HepG2 (cell line): ENCODE measurements at regions not wholly inside any gene's neighbourhood (a gene's known extent, or its start where the extent isn't known, plus 50 kb on each side); places are given as distances from the start of the nearest gene placed in this dataset.

ENCODE experiments used
- ATAC-seq: fragments of 200-7000 bp; cut with Tn5 transposase; 3 replicates; pipeline ENCODE4 v1.9.1; 2020; ENCODE audit warnings: mild to moderate bottlenecking, moderate library complexity
- BruUV-seq: library from RNA; stranded (reverse); fragments of 400-500 nt; replicated peaks from 2 replicates; lab custom pipeline; 2021; lab: Mats Ljungman, UMichigan
- CTCF ChIA-PET: fragments of 300-600 bp; formaldehyde crosslinking; extraction: SDS; loops from one replicate; lab custom pipeline; 2021; ENCODE audit warnings: low total read pairs, inconsistent platforms, low intra/inter-chr PET ratio; lab: Yijun Ruan, JAX
- POLR2A ChIA-PET: fragments of 350-600 bp; sonication (Branson Sonifier 250); formaldehyde crosslinking; loops from one replicate; lab custom pipeline; 2020; ENCODE audit warnings: antibody characterized with exemption, inconsistent platforms; lab: Yijun Ruan, JAX
- DNase-seq: peaks from one replicate; pipeline ENCODE4 v3.0.0-alpha.2; 2015; ENCODE audit warnings: low spot score
- FAIRE-seq: peaks from 3 replicates; lab custom pipeline; 2011; peaks lifted over from hg19 to GRCh38; lab: Jason Lieb, UNC
- H2AFZ ChIP-seq: one replicate; pipeline ENCODE4 v1.6.1; 2011; ENCODE audit warnings: low read length, inconsistent platforms
- H3K27ac ChIP-seq: fragments of 300-600 bp; 3 replicates; pipeline ENCODE4 v1.8.0; 2011; ENCODE audit warnings: mixed run types, mild to moderate bottlenecking, mixed read lengths, low read length, inconsistent platforms; ENCODE audit not compliant: insufficient read depth; ENCODE audit errors: extremely low read length
- H3K27me3 ChIP-seq, 2 experiments: fragments of 200-600 bp in 1 of 2; 2 replicates in 1 of 2; 3 replicates in 1 of 2; pipeline versions ENCODE4 v1.6.0 to v1.8.0; 2011; ENCODE audit warnings: low read length in 2 of 2, mild to moderate bottlenecking in 2 of 2, moderate library complexity in 2 of 2, inconsistent platforms in 1 of 2; ENCODE audit not compliant: insufficient read depth in 2 of 2, control insufficient read depth in 1 of 2
- H3K36me3 ChIP-seq, 2 experiments: fragments of 200-600 bp in 1 of 2; replicated peaks in 1 of 2; 2 replicates in 1 of 2; 3 replicates in 1 of 2; pipeline versions ENCODE4 v1.5.1 to v1.8.0; 2011; ENCODE audit warnings: low read length in 2 of 2, inconsistent platforms in 1 of 2; ENCODE audit not compliant: insufficient read depth in 2 of 2, control insufficient read depth in 1 of 2
- H3K4me1 ChIP-seq: 2 replicates; pipeline ENCODE4 v1.5.1; 2012; ENCODE audit warnings: low read length, inconsistent platforms; ENCODE audit not compliant: insufficient read depth
- H3K4me2 ChIP-seq: 2 replicates; pipeline ENCODE4 v1.6.0; 2011; ENCODE audit warnings: low read depth, low read length, inconsistent platforms
- H3K4me3 ChIP-seq, 3 experiments: fragments of 200-600 bp in 1 of 3; sonication (generic), shearing (Covaris generic) in 1 of 3; replicated peaks in 1 of 3; 2 replicates each; pipeline ENCODE4 v1.5.1; 2011 to 2016; ENCODE audit warnings: low read length in 3 of 3, inconsistent platforms in 2 of 3, low read depth in 2 of 3, mild to moderate bottlenecking in 2 of 3, control low read depth in 1 of 3, mixed read lengths in 1 of 3; ENCODE audit not compliant: insufficient read depth in 1 of 3
- H3K79me2 ChIP-seq: one replicate; pipeline ENCODE4 v1.6.1; 2011; ENCODE audit warnings: low read length, inconsistent platforms; ENCODE audit not compliant: insufficient read depth
- H3K9ac ChIP-seq: 2 replicates; pipeline ENCODE4 v1.6.0; 2011; ENCODE audit warnings: mild to moderate bottlenecking, low read depth, low read length, inconsistent platforms; ENCODE audit not compliant: insufficient read depth
- H3K9me3 ChIP-seq: 2 replicates; pipeline ENCODE4 v1.5.1; 2012; ENCODE audit warnings: mild to moderate bottlenecking, low read length
- H4K20me1 ChIP-seq: 2 replicates; pipeline ENCODE4 v1.6.0; 2011; ENCODE audit warnings: inconsistent platforms, mild to moderate bottlenecking, low read length, moderate library complexity; ENCODE audit not compliant: insufficient read depth
- CREB3 ChIP-seq: sonication (generic); formaldehyde crosslinking; IDR thresholded peaks from 2 replicates; pipeline ENCODE4 v1.5.0; 2020; ENCODE audit warnings: missing genetic modification reagents
- GLI4 ChIP-seq: sonication (generic); formaldehyde crosslinking; IDR thresholded peaks from 2 replicates; pipeline ENCODE4 v1.5.1; 2020; ENCODE audit warnings: missing genetic modification reagents, mild to moderate bottlenecking, moderate library complexity, borderline replicate concordance
- HBP1 ChIP-seq: IDR thresholded peaks from 2 replicates; pipeline ENCODE4 v1.6.1; 2016; ENCODE audit warnings: low read depth, control low read depth
- HNRNPLL ChIP-seq: fragments of 200-400 bp; formaldehyde crosslinking; IDR thresholded peaks from 2 replicates; pipeline ENCODE4 v1.6.1; 2017; ENCODE audit warnings: mild to moderate bottlenecking, low read depth, low read length; ENCODE audit not compliant: poor library complexity, severe bottlenecking
- KDM5A ChIP-seq: fragments of 200-600 bp; sonication (generic); IDR thresholded peaks from 2 replicates; pipeline ENCODE4 v1.7.0; 2018; ENCODE audit warnings: antibody characterized with exemption, mild to moderate bottlenecking, low read length, borderline replicate concordance
- KLF13 ChIP-seq: sonication (generic); formaldehyde crosslinking; IDR thresholded peaks from 2 replicates; pipeline ENCODE4 v1.4.0; 2020; ENCODE audit warnings: mild to moderate bottlenecking, missing genetic modification reagents
- PAF1 ChIP-seq: IDR thresholded peaks from 2 replicates; pipeline ENCODE4 v1.6.1; 2016; ENCODE audit warnings: missing genetic modification reagents, missing compliant biosample characterization
- RCOR2 ChIP-seq: IDR thresholded peaks from 2 replicates; pipeline ENCODE4 v1.6.1; 2016; ENCODE audit warnings: missing biosample characterization, missing genetic modification reagents
- SAP130 ChIP-seq: IDR thresholded peaks from 2 replicates; pipeline ENCODE4 v1.6.1; 2016; ENCODE audit warnings: low read depth
- SOX13 ChIP-seq, 3 experiments: fragments of 450-650 bp in 1 of 3; sonication (generic) in 1 of 3; formaldehyde crosslinking in 1 of 3; IDR thresholded peaks in 2 of 3; conservative IDR thresholded peaks in 1 of 3; 2 replicates each; pipeline versions ENCODE4 v1.5.0 to v1.6.1; 2016 to 2020; ENCODE audit warnings: antibody characterized with exemption in 1 of 3, mild to moderate bottlenecking in 1 of 3, missing compliant biosample characterization in 1 of 3, missing genetic modification reagents in 1 of 3, moderate library complexity in 1 of 3
- TAF1 ChIP-seq: sonication (generic); formaldehyde crosslinking; IDR thresholded peaks from 2 replicates; pipeline ENCODE4 v1.4.0; 2020; ENCODE audit warnings: missing genetic modification reagents
- TBL1XR1 ChIP-seq: fragments of 150-350 bp; IDR thresholded peaks from 2 replicates; pipeline ENCODE4 v1.6.1; 2014; ENCODE audit warnings: borderline replicate concordance, low read length; ENCODE audit not compliant: partially characterized antibody
- ZNF263 ChIP-seq: sonication (generic); formaldehyde crosslinking; IDR thresholded peaks from 2 replicates; pipeline ENCODE4 v1.4.0; 2020; ENCODE audit warnings: missing genetic modification reagents
- ZNF589 ChIP-seq: sonication (generic); formaldehyde crosslinking; conservative IDR thresholded peaks from 2 replicates; pipeline ENCODE4 v1.8.0; 2022; ENCODE audit warnings: mild to moderate bottlenecking, moderate library complexity, missing genetic modification reagents
- ZNF652 ChIP-seq: IDR thresholded peaks from 2 replicates; pipeline ENCODE4 v1.6.1; 2016; ENCODE audit warnings: low read depth, borderline replicate concordance
- WGBS: methylation state at CpG from one replicate; pipeline ENCODE4 v1.1.6; 2017; ENCODE audit warnings: low lambda C conversion rate; 5-methylcytosine and 5-hydroxymethylcytosine counted together
- in situ Hi-C: cut with HindIII; loops from 2 replicates; pipeline ENCODE4 v1.10.0; 2017; ENCODE audit warnings: low pct_unique_long_range_greater_than_20kb; ENCODE audit not compliant: extremely low pct_ligation_motif_present
- intact Hi-C: fragments of 100-400 bp; cut with micrococcal nuclease; formaldehyde crosslinking; loops from one replicate; pipeline ENCODE4 v1.10.0; 2022; ENCODE audit not compliant: unreplicated experiment
- TF ChIP-seq, protein P1 (sequence below): sonication (generic); formaldehyde crosslinking; IDR thresholded peaks from 2 replicates; pipeline ENCODE4 v1.4.0; 2020; ENCODE audit warnings: missing genetic modification reagents, borderline replicate concordance

DNA sequence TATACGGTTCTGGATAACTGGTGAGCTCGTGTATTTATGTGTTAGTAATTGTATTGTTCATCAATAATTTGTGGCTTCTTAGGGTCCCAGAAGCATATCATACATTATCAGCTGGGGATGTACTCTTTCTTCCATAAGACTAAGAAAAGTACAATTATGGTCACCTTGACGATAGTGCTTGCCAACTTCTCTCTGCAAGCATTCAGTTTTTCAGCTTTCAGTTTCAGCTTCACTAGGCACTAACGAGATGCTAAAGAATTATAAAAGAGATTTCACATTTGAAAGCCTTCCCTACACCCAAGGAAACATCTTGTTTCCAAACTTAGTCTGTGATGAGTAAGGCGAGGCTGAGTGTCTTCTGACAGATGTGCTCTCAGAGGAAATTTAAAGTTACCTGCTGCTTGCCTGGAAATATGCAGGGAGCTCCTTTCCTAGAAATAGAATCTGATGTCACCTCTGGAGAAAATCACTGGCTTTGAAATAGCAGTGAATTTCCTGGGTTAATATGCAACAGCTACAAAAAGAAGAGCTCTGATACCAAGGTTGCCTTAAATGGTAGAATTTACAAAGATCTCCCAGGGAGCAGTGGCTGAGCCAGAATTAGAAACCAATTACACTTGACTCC is 1419.9 kb upstream of the TMEM132C start:
- Histone ChIP-seq H3K4me1 (no peaks in the 10 kb centered on the region), H3K27ac (no peak overlapping the region), H4K20me1 (no peaks in the 10 kb centered on the region), H3K79me2 (no peaks in the 10 kb centered on the region), H2AFZ (no peak overlapping the region), H3K27me3 (no peaks in the 10 kb centered on the region), H3K9ac (no peak overlapping the region), H3K4me3 (no peak overlapping the region), H3K36me3 (no peaks in the 10 kb centered on the region), H3K4me2 (no peak overlapping the region), H3K9me3 (peaks cover 96% of the 10 kb centered on the region)
- TF ChIP-seq TAF1 (CRISPR knock-in tag): no peak
- no peak for TF ChIP-seq SAP130
- TF ChIP-seq SOX13 (IDR thresholded peaks at IDR 0.05): no peak
- no peak for TF ChIP-seq SOX13 (CRISPR knock-in tag; conservative IDR thresholded peaks at IDR 0.05 in 1 of 2, IDR thresholded peaks at IDR 0.05 in 1 of 2)
- no peak for TF ChIP-seq HBP1 (CRISPR knock-in tag)
- TF ChIP-seq KLF13 (CRISPR knock-in tag): no peak
- no peak for TF ChIP-seq PAF1 (CRISPR knock-in tag)
- no peak for TF ChIP-seq ZNF652
- no peak for TF ChIP-seq CREB3 (CRISPR knock-in tag)
- no peak for TF ChIP-seq TBL1XR1
- TF ChIP-seq ZNF589 (CRISPR knock-in tag): no peak
- TF ChIP-seq GLI4 (CRISPR knock-in tag): no peak
- no peak for TF ChIP-seq HNRNPLL
- TF ChIP-seq KDM5A: no peak
- TF ChIP-seq, protein P1, sequence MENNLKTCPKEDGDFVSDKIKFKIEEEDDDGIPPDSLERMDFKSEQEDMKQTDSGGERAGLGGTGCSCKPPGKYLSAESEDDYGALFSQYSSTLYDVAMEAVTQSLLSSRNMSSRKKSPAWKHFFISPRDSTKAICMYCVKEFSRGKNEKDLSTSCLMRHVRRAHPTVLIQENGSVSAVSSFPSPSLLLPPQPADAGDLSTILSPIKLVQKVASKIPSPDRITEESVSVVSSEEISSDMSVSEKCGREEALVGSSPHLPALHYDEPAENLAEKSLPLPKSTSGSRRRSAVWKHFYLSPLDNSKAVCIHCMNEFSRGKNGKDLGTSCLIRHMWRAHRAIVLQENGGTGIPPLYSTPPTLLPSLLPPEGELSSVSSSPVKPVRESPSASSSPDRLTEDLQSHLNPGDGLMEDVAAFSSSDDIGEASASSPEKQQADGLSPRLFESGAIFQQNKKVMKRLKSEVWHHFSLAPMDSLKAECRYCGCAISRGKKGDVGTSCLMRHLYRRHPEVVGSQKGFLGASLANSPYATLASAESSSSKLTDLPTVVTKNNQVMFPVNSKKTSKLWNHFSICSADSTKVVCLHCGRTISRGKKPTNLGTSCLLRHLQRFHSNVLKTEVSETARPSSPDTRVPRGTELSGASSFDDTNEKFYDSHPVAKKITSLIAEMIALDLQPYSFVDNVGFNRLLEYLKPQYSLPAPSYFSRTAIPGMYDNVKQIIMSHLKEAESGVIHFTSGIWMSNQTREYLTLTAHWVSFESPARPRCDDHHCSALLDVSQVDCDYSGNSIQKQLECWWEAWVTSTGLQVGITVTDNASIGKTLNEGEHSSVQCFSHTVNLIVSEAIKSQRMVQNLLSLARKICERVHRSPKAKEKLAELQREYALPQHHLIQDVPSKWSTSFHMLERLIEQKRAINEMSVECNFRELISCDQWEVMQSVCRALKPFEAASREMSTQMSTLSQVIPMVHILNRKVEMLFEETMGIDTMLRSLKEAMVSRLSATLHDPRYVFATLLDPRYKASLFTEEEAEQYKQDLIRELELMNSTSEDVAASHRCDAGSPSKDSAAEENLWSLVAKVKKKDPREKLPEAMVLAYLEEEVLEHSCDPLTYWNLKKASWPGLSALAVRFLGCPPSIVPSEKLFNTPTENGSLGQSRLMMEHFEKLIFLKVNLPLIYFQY (CRISPR knock-in tag): no peak
- TF ChIP-seq RCOR2 (CRISPR knock-in tag): no peak
- TF ChIP-seq ZNF263 (CRISPR knock-in tag): no peak
- 9% methylated on average over 5 of the region's 5 CpGs for WGBS
- no TSS peak for BruUV-seq
- intact Hi-C loops: no loop called here
- in situ Hi-C loops: no loop called here
- no peak for FAIRE-seq
- ATAC-seq: no peak
- CTCF ChIA-PET: no interaction called here
- DNase-seq: no peak
- POLR2A ChIA-PET: no interaction called here
